Stimulated activated CD4-positive, alpha-beta T cell treated with anti-CD3 and anti-CD28 coated beads, TNF-alpha, amount 100 ng/mL, for 48 hours (primary cell): ENCODE measurements at regions not wholly inside any gene's neighbourhood (a gene's known extent, or its start where the extent isn't known, plus 50 kb on each side); places are given as distances from the start of the nearest gene placed in this dataset.

ENCODE experiments used
- DNase-seq, 3 donors: peaks; one replicate each; pipeline ENCODE4 v3.0.0-alpha.2; 2020; ENCODE audit warnings: low read depth in 3 of 3

- no peak for DNase-seq
Measured at GRCh38 chr13:80237646-80238045, 103.3 kb downstream of the SPRY2 start.

GRCh38 chr13:80235967-80236302 is 105.0 kb downstream of the SPRY2 start:
- no peak for DNase-seq

GRCh38 chr13:80235166-80235966 is 105.6 kb downstream of the SPRY2 start:
- DNase-seq: no peak

- no peak for DNase-seq
Measured at GRCh38 chr13:80227645-80228044, 113.3 kb downstream of the SPRY2 start.

GRCh38 chr13:80226645-80227044 is 114.3 kb downstream of the SPRY2 start:
- DNase-seq: no peak

- no peak for DNase-seq
Measured at GRCh38 chr13:80224468-80224867, 116.5 kb downstream of the SPRY2 start.

GRCh38 chr13:80217614-80218456 is 123.1 kb downstream of the SPRY2 start:
- DNase-seq: no peak

GRCh38 chr13:80215368-80215767 is 125.6 kb downstream of the SPRY2 start:
- no peak for DNase-seq

- DNase-seq: no peak
Measured at GRCh38 chr13:80214521-80214991, 126.4 kb downstream of the SPRY2 start.

GRCh38 chr13:80214050-80214449 is 126.9 kb downstream of the SPRY2 start:
- DNase-seq: no peak

- no peak for DNase-seq
Measured at GRCh38 chr13:80213201-80213600, 127.7 kb downstream of the SPRY2 start.

GRCh38 chr13:80211566-80211965 is 129.4 kb downstream of the SPRY2 start:
- no peak for DNase-seq

GRCh38 chr13:80204642-80205041 is 136.3 kb downstream of the SPRY2 start:
- DNase-seq: no peak

- no peak for DNase-seq
Measured at GRCh38 chr13:80203496-80203895, 137.4 kb downstream of the SPRY2 start.

- no peak for DNase-seq
Measured at GRCh38 chr13:80201694-80202468, 139.0 kb downstream of the SPRY2 start.

GRCh38 chr13:80199585-80200292 is 141.2 kb downstream of the SPRY2 start:
- DNase-seq: no peak

- no peak for DNase-seq
Measured at GRCh38 chr13:80199067-80199466, 141.9 kb downstream of the SPRY2 start.

GRCh38 chr13:80196756-80197155 is 144.2 kb downstream of the SPRY2 start:
- no peak for DNase-seq

- no peak for DNase-seq
Measured at GRCh38 chr13:80195649-80196048, 145.3 kb downstream of the SPRY2 start.

GRCh38 chr13:80189889-80190597 is 150.9 kb downstream of the SPRY2 start:
- DNase-seq: no peak
